CD4-positive, alpha-beta T cell treated with Interferon gamma for 1 hour (primary cell): ENCODE measurements at regions not wholly inside any gene's neighbourhood (a gene's known extent, or its start where the extent isn't known, plus 50 kb on each side); places are given as distances from the start of the nearest gene placed in this dataset.

ENCODE experiments used
- DNase-seq: peaks from one replicate; pipeline ENCODE4 v3.0.0-alpha.2; 2020

- no peak for DNase-seq
Observed at GRCh38 chr19:34120141-34120540, 52.2 kb upstream of the LSM14A start.

- DNase-seq, result peak; percentile 25
Observed at GRCh38 chr19:34120846-34121639, 51.3 kb upstream of the LSM14A start.
